ENCODE measurements at regions not wholly inside any gene's neighbourhood (a gene's known extent, or its start where the extent isn't known, plus 50 kb on each side); places are given as distances from the start of the nearest gene placed in this dataset.

DNA sequence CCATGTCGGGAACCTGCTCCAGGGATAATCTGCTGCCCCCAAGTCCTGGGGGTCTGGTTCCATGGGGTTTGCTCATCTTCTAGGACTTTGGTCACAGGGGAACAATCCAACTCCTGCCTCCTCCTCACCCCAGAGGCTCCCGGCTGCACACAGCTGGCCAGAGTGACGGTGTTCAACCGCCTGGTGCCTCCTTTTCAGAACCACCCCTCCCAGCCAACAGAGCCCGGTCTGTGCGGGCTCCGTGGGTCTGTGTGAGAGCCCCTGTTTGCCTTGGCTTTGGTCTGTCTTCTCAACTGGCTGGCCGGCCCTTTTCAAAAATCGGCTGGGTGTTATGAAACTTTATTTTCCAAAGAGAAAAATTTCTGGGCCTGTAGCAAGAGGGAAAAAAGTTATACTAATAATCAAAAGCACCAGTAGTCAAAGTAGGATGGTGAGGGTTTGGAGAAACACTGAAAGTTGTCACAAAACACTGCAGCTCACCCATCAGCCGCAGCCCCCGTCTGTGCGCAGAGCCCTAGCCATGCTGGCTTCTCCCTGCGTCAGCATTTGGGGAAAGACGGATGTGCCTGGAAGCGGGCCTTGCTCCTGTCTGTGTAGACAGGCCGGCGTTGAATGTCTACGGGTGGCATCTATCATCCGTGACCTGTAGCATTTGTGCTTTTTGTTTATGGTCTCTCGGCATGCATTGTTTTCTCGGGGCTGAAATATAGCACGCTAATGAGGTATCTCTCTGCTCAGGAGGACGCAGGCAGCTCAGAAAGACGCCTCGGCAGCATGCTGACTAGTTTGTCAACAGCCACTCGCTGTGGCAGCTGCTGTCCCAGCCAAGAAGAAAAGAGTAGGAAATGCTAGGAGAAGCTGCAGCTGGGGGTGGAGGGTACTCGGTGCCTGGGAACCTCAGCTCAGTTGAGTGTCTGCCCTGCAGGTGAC is 138.6 kb downstream of the GLI2 start:
- DNase-seq, result no peak
- ChIA-PET POLR2A (no interaction called here), CTCF (interaction anchor here (1.2 kb wide), 1 partner anchor 18 kb away, joined by 3 read pairs; no protein-coding TSS in a partner anchor)
- no peak overlapping the region for H3K27ac ChIP-seq (ENCODE audit: insufficient read depth in 1 of 2, low read depth in 1 of 2, low read length in 2 of 2, poor library complexity in 1 of 2, severe bottlenecking in 2 of 2)
- no peak overlapping the region for H3K4me3 ChIP-seq (ENCODE audit: control insufficient read depth in 1 of 7, extremely low read depth in 1 of 7, insufficient read depth in 4 of 7, low read depth in 2 of 7, low read length in 6 of 7)
- WGBS (ENCODE audit: insufficient coverage), result 97% methylated on average over 25 of the region's 27 CpGs
- peaks cover 0 to 10% (median 0%) of the 10 kb centered on the region in 5 experiments for H3K27me3 ChIP-seq (replicated peaks in 2 of 5; ENCODE audit: control insufficient read depth in 4 of 5, insufficient read depth in 5 of 5, low read length in 4 of 5)
- no peaks in the 10 kb centered on the region for H3K36me3 ChIP-seq (ENCODE audit: control insufficient read depth in 4 of 4, insufficient read depth in 4 of 4, low read length in 3 of 4)
- no peaks in the 10 kb centered on the region for H3K4me1 ChIP-seq (ENCODE audit: control extremely low read depth in 1 of 4, control insufficient read depth in 4 of 4, insufficient read depth in 4 of 4, low read length in 3 of 4)
- no peaks in the 10 kb centered on the region for H3K9me3 ChIP-seq (ENCODE audit: control extremely low read depth in 1 of 5, control insufficient read depth in 4 of 5, insufficient read depth in 2 of 5, low read depth in 1 of 5, low read length in 4 of 5)

DNA sequence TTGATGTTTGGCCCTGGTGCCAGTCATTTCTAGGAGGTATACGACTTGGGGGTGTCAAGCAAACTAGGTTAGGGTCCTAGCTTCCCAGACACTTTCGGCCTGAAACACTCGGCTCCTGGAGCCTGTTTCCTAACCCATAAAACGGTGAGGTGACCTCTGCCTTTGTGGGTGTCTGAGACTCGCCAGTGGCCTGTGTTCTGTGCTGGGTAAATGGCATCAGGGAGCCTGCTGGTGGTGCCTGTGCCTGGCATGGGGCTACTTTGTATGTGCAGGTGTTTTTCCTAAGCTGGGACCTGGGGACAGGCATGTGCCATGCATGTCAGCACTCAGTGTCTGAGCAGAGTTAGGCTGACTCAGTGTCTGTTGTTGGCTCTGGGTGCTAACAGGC is 139.2 kb downstream of the GLI2 start:
- ChIA-PET CTCF (interaction anchor here (0.7 to 1.2 kb wide), 2 partner anchors 19 to 28 kb away, joined by 3 read pairs; no protein-coding TSS in a partner anchor), POLR2A (no interaction called here)
- Histone ChIP-seq H3K4me1 (ENCODE audit: control extremely low read depth in 1 of 4, control insufficient read depth in 4 of 4, insufficient read depth in 4 of 4, low read length in 3 of 4) (no peaks in the 10 kb centered on the region), H3K27ac (ENCODE audit: insufficient read depth in 1 of 2, low read depth in 1 of 2, low read length in 2 of 2, poor library complexity in 1 of 2, severe bottlenecking in 2 of 2) (no peak overlapping the region), H3K36me3 (ENCODE audit: control insufficient read depth in 4 of 4, insufficient read depth in 4 of 4, low read length in 3 of 4) (no peaks in the 10 kb centered on the region), H3K27me3 (replicated peaks in 2 of 5; ENCODE audit: control insufficient read depth in 4 of 5, insufficient read depth in 5 of 5, low read length in 4 of 5) (peaks cover 0 to 10% (median 0%) of the 10 kb centered on the region in 5 experiments), H3K9me3 (ENCODE audit: control extremely low read depth in 1 of 5, control insufficient read depth in 4 of 5, insufficient read depth in 2 of 5, low read depth in 1 of 5, low read length in 4 of 5) (no peaks in the 10 kb centered on the region), H3K4me3 (ENCODE audit: control insufficient read depth in 1 of 7, extremely low read depth in 1 of 7, insufficient read depth in 4 of 7, low read depth in 2 of 7, low read length in 6 of 7) (no peak overlapping the region)
- 94% methylated on average over 5 of the region's 5 CpGs for WGBS (ENCODE audit: insufficient coverage)
- DNase-seq, result no peak

DNA sequence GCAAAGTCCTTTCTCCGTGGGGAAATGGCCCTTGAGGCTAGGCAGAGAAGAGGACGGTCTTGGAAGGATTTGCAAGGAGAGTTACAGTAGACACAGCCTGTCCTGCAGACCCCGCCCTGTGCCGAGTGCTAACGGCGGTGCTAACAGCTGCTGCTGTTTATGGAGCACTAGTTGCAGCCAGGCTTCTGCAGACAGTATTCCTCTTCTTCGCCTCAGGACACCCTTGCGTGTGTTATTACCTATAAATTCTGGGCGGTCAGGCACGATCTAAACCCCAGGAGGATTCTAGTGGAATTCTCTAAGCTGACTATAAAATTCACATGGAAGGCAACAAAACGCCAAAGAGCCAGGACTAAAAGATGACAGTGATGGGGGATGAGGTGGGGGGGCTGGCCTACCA is 139.8 kb downstream of the GLI2 start:
- ChIA-PET CTCF (interaction anchor here (0.7 kb wide), 1 partner anchor 29 kb away, joined by 3 read pairs; no protein-coding TSS in a partner anchor), POLR2A (no interaction called here)
- DNase-seq, result no peak
- Histone ChIP-seq H3K27ac (ENCODE audit: insufficient read depth in 1 of 2, low read depth in 1 of 2, low read length in 2 of 2, poor library complexity in 1 of 2, severe bottlenecking in 2 of 2) (no peak overlapping the region), H3K4me1 (ENCODE audit: control extremely low read depth in 1 of 4, control insufficient read depth in 4 of 4, insufficient read depth in 4 of 4, low read length in 3 of 4) (no peaks in the 10 kb centered on the region), H3K4me3 (ENCODE audit: control insufficient read depth in 1 of 7, extremely low read depth in 1 of 7, insufficient read depth in 4 of 7, low read depth in 2 of 7, low read length in 6 of 7) (no peak overlapping the region), H3K9me3 (ENCODE audit: control extremely low read depth in 1 of 5, control insufficient read depth in 4 of 5, insufficient read depth in 2 of 5, low read depth in 1 of 5, low read length in 4 of 5) (no peaks in the 10 kb centered on the region), H3K27me3 (replicated peaks in 2 of 5; ENCODE audit: control insufficient read depth in 4 of 5, insufficient read depth in 5 of 5, low read length in 4 of 5) (peaks cover 0 to 14% (median 0%) of the 10 kb centered on the region in 5 experiments), H3K36me3 (ENCODE audit: control insufficient read depth in 4 of 4, insufficient read depth in 4 of 4, low read length in 3 of 4) (no peaks in the 10 kb centered on the region)
- 93% methylated on average over 8 of the region's 11 CpGs for WGBS (ENCODE audit: insufficient coverage)

DNA sequence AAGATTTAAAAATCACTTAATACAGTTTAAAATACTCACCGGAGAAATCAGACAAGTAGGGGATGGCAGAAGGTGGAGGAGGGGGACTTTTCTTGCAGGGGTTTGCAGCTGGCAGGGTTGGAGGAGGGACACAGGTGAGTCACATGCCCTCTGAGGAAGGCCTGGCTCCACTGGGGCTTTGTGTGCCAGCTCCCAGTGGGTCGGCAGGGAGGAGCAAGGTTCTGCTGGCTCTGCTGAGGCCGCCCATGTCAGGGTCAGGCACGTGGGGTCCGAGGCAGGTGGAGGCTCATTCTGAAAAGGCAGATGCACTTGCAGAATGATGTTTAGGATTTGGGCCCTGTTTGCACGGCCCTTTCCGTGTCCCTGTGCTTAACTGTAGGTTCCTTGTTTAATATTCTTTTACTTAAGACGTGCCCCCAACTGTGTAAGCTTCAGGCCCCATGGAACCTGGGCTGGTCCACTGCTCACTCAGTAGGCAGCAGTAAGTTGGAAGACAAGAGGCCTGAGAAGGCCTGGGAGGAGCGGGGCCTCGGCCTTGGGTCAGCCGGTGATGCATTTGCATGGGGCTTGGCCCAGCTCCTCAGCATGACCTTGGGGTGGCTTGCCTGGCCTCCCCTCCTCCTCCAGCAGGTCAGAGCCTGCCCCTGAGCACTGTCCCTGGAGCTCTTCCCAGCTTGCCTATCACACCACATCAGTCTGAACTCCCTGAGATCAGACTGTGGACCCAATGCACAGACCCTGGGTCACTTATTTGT is 141.0 kb downstream of the GLI2 start:
- 99% methylated on average over 9 of the region's 11 CpGs for WGBS (ENCODE audit: insufficient coverage)
- Histone ChIP-seq H3K4me1 (ENCODE audit: control extremely low read depth in 1 of 4, control insufficient read depth in 4 of 4, insufficient read depth in 4 of 4, low read length in 3 of 4) (no peaks in the 10 kb centered on the region), H3K9me3 (ENCODE audit: control extremely low read depth in 1 of 5, control insufficient read depth in 4 of 5, insufficient read depth in 2 of 5, low read depth in 1 of 5, low read length in 4 of 5) (no peaks in the 10 kb centered on the region), H3K27me3 (replicated peaks in 2 of 5; ENCODE audit: control insufficient read depth in 4 of 5, insufficient read depth in 5 of 5, low read length in 4 of 5) (peaks cover 0 to 14% (median 0%) of the 10 kb centered on the region in 5 experiments), H3K4me3 (ENCODE audit: control insufficient read depth in 1 of 7, extremely low read depth in 1 of 7, insufficient read depth in 4 of 7, low read depth in 2 of 7, low read length in 6 of 7) (no peak overlapping the region), H3K27ac (ENCODE audit: insufficient read depth in 1 of 2, low read depth in 1 of 2, low read length in 2 of 2, poor library complexity in 1 of 2, severe bottlenecking in 2 of 2) (no peak overlapping the region), H3K36me3 (ENCODE audit: control insufficient read depth in 4 of 4, insufficient read depth in 4 of 4, low read length in 3 of 4) (no peaks in the 10 kb centered on the region)
- POLR2A ChIA-PET, result no interaction called here
- no peak for DNase-seq
- CTCF ChIA-PET, result no interaction called here

DNA sequence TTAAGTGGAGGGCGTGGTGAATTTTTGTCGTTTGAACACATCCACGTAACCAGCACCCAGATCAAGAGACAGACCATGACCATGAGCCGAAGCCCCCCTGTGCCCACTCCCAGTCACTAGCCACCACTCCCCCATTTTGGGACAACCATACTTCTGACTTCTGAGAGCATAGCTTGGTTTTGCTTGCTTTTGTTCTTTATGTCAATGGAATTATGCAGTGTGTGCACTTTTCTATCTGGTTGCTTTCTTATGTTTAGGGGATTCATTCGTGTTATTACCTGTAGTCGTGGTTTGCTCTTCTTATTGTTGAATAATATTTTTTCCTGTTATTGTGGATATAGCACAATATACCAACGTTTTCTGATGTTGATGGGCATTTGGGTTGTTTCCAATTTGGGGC is 141.7 kb downstream of the GLI2 start:
- Histone ChIP-seq H3K27ac (ENCODE audit: insufficient read depth in 1 of 2, low read depth in 1 of 2, low read length in 2 of 2, poor library complexity in 1 of 2, severe bottlenecking in 2 of 2) (no peak overlapping the region), H3K27me3 (replicated peaks in 2 of 5; ENCODE audit: control insufficient read depth in 4 of 5, insufficient read depth in 5 of 5, low read length in 4 of 5) (peaks cover 0 to 16% (median 0%) of the 10 kb centered on the region in 5 experiments), H3K4me3 (ENCODE audit: control insufficient read depth in 1 of 7, extremely low read depth in 1 of 7, insufficient read depth in 4 of 7, low read depth in 2 of 7, low read length in 6 of 7) (no peak overlapping the region), H3K9me3 (ENCODE audit: control extremely low read depth in 1 of 5, control insufficient read depth in 4 of 5, insufficient read depth in 2 of 5, low read depth in 1 of 5, low read length in 4 of 5) (no peaks in the 10 kb centered on the region), H3K4me1 (ENCODE audit: control extremely low read depth in 1 of 4, control insufficient read depth in 4 of 4, insufficient read depth in 4 of 4, low read length in 3 of 4) (no peaks in the 10 kb centered on the region), H3K36me3 (ENCODE audit: control insufficient read depth in 4 of 4, insufficient read depth in 4 of 4, low read length in 3 of 4) (no peaks in the 10 kb centered on the region)
- ChIA-PET CTCF (no interaction called here), POLR2A (no interaction called here)
- 100% methylated on average over 2 of the region's 7 CpGs for WGBS (ENCODE audit: insufficient coverage)
- no peak for DNase-seq

DNA sequence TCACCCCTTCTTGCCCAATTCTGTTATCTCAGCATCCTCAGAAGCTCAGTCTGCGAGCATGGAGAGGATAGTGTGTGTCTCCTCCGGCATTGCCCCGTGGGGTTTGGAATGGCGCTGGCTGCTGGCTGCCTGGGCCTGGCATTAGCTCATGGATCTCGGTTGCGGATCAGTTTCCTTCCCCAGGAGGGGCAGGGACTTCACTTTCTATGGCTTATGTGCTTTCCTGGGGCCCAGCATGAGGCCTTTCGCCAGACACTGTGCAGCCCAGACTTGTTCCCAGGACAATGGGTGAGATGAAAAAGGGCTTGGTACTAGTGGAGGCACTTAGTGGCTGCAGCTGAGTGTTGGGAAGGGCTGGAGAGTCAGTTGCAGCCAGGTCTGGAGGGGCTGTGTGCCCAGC is 143.3 kb downstream of the GLI2 start:
- no peaks in the 10 kb centered on the region for H3K4me1 ChIP-seq (ENCODE audit: control extremely low read depth in 1 of 4, control insufficient read depth in 4 of 4, insufficient read depth in 4 of 4, low read length in 3 of 4)
- no peak overlapping the region for H3K4me3 ChIP-seq (ENCODE audit: control insufficient read depth in 1 of 7, extremely low read depth in 1 of 7, insufficient read depth in 4 of 7, low read depth in 2 of 7, low read length in 6 of 7)
- no peak overlapping the region for H3K27ac ChIP-seq (ENCODE audit: insufficient read depth in 1 of 2, low read depth in 1 of 2, low read length in 2 of 2, poor library complexity in 1 of 2, severe bottlenecking in 2 of 2)
- ChIA-PET CTCF (no interaction called here), POLR2A (no interaction called here)
- H3K9me3 ChIP-seq (ENCODE audit: control extremely low read depth in 1 of 5, control insufficient read depth in 4 of 5, insufficient read depth in 2 of 5, low read depth in 1 of 5, low read length in 4 of 5), result no peaks in the 10 kb centered on the region
- peaks cover 0 to 18% (median 0%) of the 10 kb centered on the region in 5 experiments for H3K27me3 ChIP-seq (replicated peaks in 2 of 5; ENCODE audit: control insufficient read depth in 4 of 5, insufficient read depth in 5 of 5, low read length in 4 of 5)
- no peak for DNase-seq
- H3K36me3 ChIP-seq (ENCODE audit: control insufficient read depth in 4 of 4, insufficient read depth in 4 of 4, low read length in 3 of 4), result no peaks in the 10 kb centered on the region
- 97% methylated on average over 7 of the region's 7 CpGs for WGBS (ENCODE audit: insufficient coverage)
